Spleen (tissue), 11 donors: ENCODE measurements at regions not wholly inside any gene's neighbourhood (a gene's known extent, or its start where the extent isn't known, plus 50 kb on each side); places are given as distances from the start of the nearest gene placed in this dataset.

Experiments used
- DNase-seq: peaks from one replicate; pipeline ENCODE4 v3.0.0-alpha.2; 2020
- H3K27ac ChIP-seq, 8 donors: fragments of 200-600 bp; sonication (generic) in 7 of 8; 1 replicate in 4 of 8; 2 replicates in 4 of 8; pipeline versions ENCODE4 v1.5.0 to v1.8.0; 2016 to 2021; ENCODE audit warnings: inconsistent platforms in 4 of 8, mild to moderate bottlenecking in 4 of 8, moderate library complexity in 1 of 8
- H3K27me3 ChIP-seq, 7 donors: fragments of 200-600 bp; sonication (generic) in 6 of 7; replicated peaks in 1 of 7; 1 replicate in 4 of 7; 2 replicates in 3 of 7; pipeline versions ENCODE4 v1.5.0 to v1.8.0; 2016 to 2021; ENCODE audit warnings: inconsistent platforms in 3 of 7, mild to moderate bottlenecking in 1 of 7
- H3K36me3 ChIP-seq, 6 donors: fragments of 200-600 bp; sonication (generic) in 5 of 6; 1 replicate in 4 of 6; 2 replicates in 2 of 6; pipeline versions ENCODE4 v1.5.0 to v1.8.0; 2016 to 2021; ENCODE audit warnings: inconsistent platforms in 2 of 6
- H3K4me1 ChIP-seq, 6 donors: fragments of 200-600 bp; sonication (generic) in 5 of 6; 1 replicate in 3 of 6; 2 replicates in 3 of 6; pipeline versions ENCODE4 v1.5.0 to v1.8.0; 2016 to 2021; ENCODE audit warnings: inconsistent platforms in 3 of 6
- H3K4me3 ChIP-seq, 8 donors: fragments of 200-600 bp; sonication (generic) in 7 of 8; 1 replicate in 4 of 8; 2 replicates in 4 of 8; pipeline versions ENCODE4 v1.5.0 to v1.8.0; 2016 to 2021; ENCODE audit warnings: inconsistent platforms in 4 of 8, mild to moderate bottlenecking in 4 of 8, moderate library complexity in 2 of 8
- H3K9me3 ChIP-seq, 8 donors: fragments of 200-600 bp; sonication (generic) in 7 of 8; 1 replicate in 4 of 8; 2 replicates in 4 of 8; pipeline versions ENCODE4 v1.5.0 to v1.8.0; 2016 to 2021; ENCODE audit warnings: inconsistent platforms in 4 of 8
- CTCF ChIP-seq, 11 experiments: fragments of 200-600 bp in 7 of 11; fragments of 450-650 bp in 4 of 11; sonication (generic) in 4 of 11; IDR thresholded peaks in 8 of 11; conservative IDR thresholded peaks in 3 of 11; 1 replicate in 7 of 11; 2 replicates in 4 of 11; pipeline versions ENCODE4 v1.4.0 to v1.8.0; 2016 to 2021; ENCODE audit warnings: antibody characterized with exemption in 11 of 11, inconsistent platforms in 4 of 11, mild to moderate bottlenecking in 1 of 11
- POLR2A ChIP-seq, 3 donors: fragments of 450-650 bp; IDR thresholded peaks; one replicate each; pipeline ENCODE4 v1.5.1; 2017; ENCODE audit warnings: antibody characterized with exemption in 3 of 3, mild to moderate bottlenecking in 1 of 3
- POLR2AphosphoS5 ChIP-seq, 3 donors: sonication (generic); formaldehyde crosslinking; IDR thresholded peaks; one replicate each; pipeline ENCODE4 v1.5.1; 2017; ENCODE audit warnings: antibody characterized with exemption in 3 of 3
- WGBS, 5 donors: extraction: QIAGEN DNeasy Blood & Tissue Kit in 3 of 5; methylation state at CpG; one replicate each; pipeline versions ENCODE4 v1.1.5 to v1.1.7; 2013 to 2018; 5-methylcytosine and 5-hydroxymethylcytosine counted together
- intact Hi-C: fragments of 100-400 bp; cut with DNase I; formaldehyde crosslinking; loops from one replicate; pipeline ENCODE4 v1.15.0; 2023; ENCODE audit warnings: low total_unique reads
- donor health status: healthy with polysubstance abuse.
- donor health status: DM: no; HTN: no; CAD: no; lungs with moderate emphysema.
- donor health status: DM: no; HTN: no; CAD: no.
- donor health status: Bipolar disorder and iron deficiency.
- donor health status: healthy.
- donor health status: DM: no; HTN: no; CAD: no.
- donor health status: DM: yes; HTN: yes; CAD: no.

GRCh38 chr11:127804747-127805400, 782.5 kb downstream of the ETS1 start:
- Histone ChIP-seq H3K4me3 (no peak overlapping the region), H3K9me3 (no peaks in the 10 kb centered on the region), H3K27ac (no peak overlapping the region), H3K4me1 (no peaks in the 10 kb centered on the region), H3K36me3 (no peaks in the 10 kb centered on the region), H3K27me3 (no peaks in the 10 kb centered on the region)
- no peak for DNase-seq
- WGBS, 5 donors, result 84 to 92% (median 84%) methylated on average over 2 of the region's 2 CpGs
- intact Hi-C loops, result no loop called here
- no peak for TF ChIP-seq POLR2AphosphoS5 (IDR thresholded peaks at IDR 0.05)
- no peak for TF ChIP-seq CTCF (IDR thresholded peaks at IDR 0.05 in 8 of 11, conservative IDR thresholded peaks at IDR 0.05 in 3 of 11)
- no peak for TF ChIP-seq POLR2A (IDR thresholded peaks at IDR 0.05)

GRCh38 chr11:127803755-127804154, 783.6 kb downstream of the ETS1 start:
- DNase-seq, result no peak
- Histone ChIP-seq H3K27me3 (no peaks in the 10 kb centered on the region), H3K36me3 (no peaks in the 10 kb centered on the region), H3K4me1 (no peaks in the 10 kb centered on the region), H3K27ac (no peak overlapping the region), H3K9me3 (no peaks in the 10 kb centered on the region), H3K4me3 (no peak overlapping the region)
- intact Hi-C loops, result no loop called here
- no peak for TF ChIP-seq POLR2AphosphoS5 (IDR thresholded peaks at IDR 0.05)
- no peak for TF ChIP-seq CTCF (IDR thresholded peaks at IDR 0.05 in 8 of 11, conservative IDR thresholded peaks at IDR 0.05 in 3 of 11)
- TF ChIP-seq POLR2A (IDR thresholded peaks at IDR 0.05), result no peak

GRCh38 chr11:127800989-127801688, 786.2 kb downstream of the ETS1 start:
- no peak for DNase-seq
- no peak overlapping the region for H3K27ac ChIP-seq
- no peaks in the 10 kb centered on the region for H3K36me3 ChIP-seq
- no peak overlapping the region for H3K4me3 ChIP-seq
- H3K4me1 ChIP-seq, result no peaks in the 10 kb centered on the region
- H3K27me3 ChIP-seq, result no peaks in the 10 kb centered on the region
- WGBS, 5 donors, result 83 to 88% (median 85%) methylated on average over 6 of the region's 6 CpGs
- no peak for TF ChIP-seq CTCF (IDR thresholded peaks at IDR 0.05 in 8 of 11, conservative IDR thresholded peaks at IDR 0.05 in 3 of 11)
- no peak for TF ChIP-seq POLR2AphosphoS5 (IDR thresholded peaks at IDR 0.05)
- TF ChIP-seq POLR2A (IDR thresholded peaks at IDR 0.05), result no peak
- intact Hi-C loops, result no loop called here
- H3K9me3 ChIP-seq, result no peaks in the 10 kb centered on the region

- Histone ChIP-seq H3K4me3 (no peak overlapping the region), H3K27ac (no peak overlapping the region), H3K36me3 (no peaks in the 10 kb centered on the region), H3K4me1 (no peaks in the 10 kb centered on the region), H3K9me3 (no peaks in the 10 kb centered on the region), H3K27me3 (no peaks in the 10 kb centered on the region)
- intact Hi-C loops, result no loop called here
- no peak for DNase-seq
- TF ChIP-seq POLR2AphosphoS5 (IDR thresholded peaks at IDR 0.05) (no peak), CTCF (IDR thresholded peaks at IDR 0.05 in 8 of 11, conservative IDR thresholded peaks at IDR 0.05 in 3 of 11) (no peak), POLR2A (IDR thresholded peaks at IDR 0.05) (no peak)
Observed at GRCh38 chr11:127795326-127795725, 792.0 kb downstream of the ETS1 start.
